Caco-2 (cell line): ENCODE measurements at regions not wholly inside any gene's neighbourhood (a gene's known extent, or its start where the extent isn't known, plus 50 kb on each side); places are given as distances from the start of the nearest gene placed in this dataset.

Experiments
- BruUV-seq: library from RNA; stranded (reverse); fragments of 400-500 nt; replicated peaks from 2 replicates; lab custom pipeline; 2021; lab: Mats Ljungman, UMichigan
- CTCF ChIA-PET: fragments of 300-600 bp; sonication (Branson Sonifier 250); formaldehyde crosslinking; loops from one replicate; lab custom pipeline; 2022; ENCODE audit warnings: antibody characterized with exemption; lab: Charles Lee
- POLR2A ChIA-PET: fragments of 300-600 bp; sonication (Branson Sonifier 250); formaldehyde crosslinking; loops from one replicate; lab custom pipeline; 2022; ENCODE audit warnings: antibody characterized with exemption; lab: Charles Lee
- DNase-seq, 2 experiments: peaks; one replicate each; pipeline versions ENCODE4 v3.0.0 to v3.0.0-alpha.2; 2020 to 2022
- H3K27me3 ChIP-seq: replicated peaks from 2 replicates; pipeline ENCODE4 v1.6.0; 2011; ENCODE audit warnings: low read length; ENCODE audit not compliant: control insufficient read depth, insufficient read depth
- H3K36me3 ChIP-seq: 2 replicates; pipeline ENCODE4 v1.5.1; 2011; ENCODE audit warnings: low read length; ENCODE audit not compliant: control insufficient read depth, insufficient read depth
- H3K4me1 ChIP-seq: fragments of 250-450 bp; sonication (Bioruptor Pico); 2 replicates; pipeline ENCODE4 v1.5.1; 2020; ENCODE audit warnings: mild to moderate bottlenecking
- H3K4me3 ChIP-seq: 2 replicates; pipeline ENCODE4 v1.5.1; 2011; ENCODE audit warnings: low read depth, mild to moderate bottlenecking, control low read depth, low read length
- H3K9me3 ChIP-seq: fragments of 250-450 bp; sonication (Bioruptor Pico); 2 replicates; pipeline ENCODE4 v1.5.1; 2020; ENCODE audit warnings: mild to moderate bottlenecking, moderate library complexity
- H3K27ac Mint-ChIP-seq: one replicate; pipeline ENCODE4 v1.8.0; 2022; ENCODE audit warnings: mixed read lengths; ENCODE audit not compliant: unreplicated experiment
- H3K27me3 Mint-ChIP-seq: one replicate; pipeline ENCODE4 v1.8.0; 2022; ENCODE audit warnings: mixed read lengths; ENCODE audit not compliant: insufficient read depth, unreplicated experiment
- H3K36me3 Mint-ChIP-seq: one replicate; pipeline ENCODE4 v1.8.0; 2022; ENCODE audit warnings: mild to moderate bottlenecking, mixed read lengths; ENCODE audit not compliant: insufficient read depth, unreplicated experiment
- H3K4me1 Mint-ChIP-seq: one replicate; pipeline ENCODE4 v1.8.0; 2022; ENCODE audit warnings: low read depth, mixed read lengths; ENCODE audit not compliant: unreplicated experiment
- H3K4me3 Mint-ChIP-seq: one replicate; pipeline ENCODE4 v1.8.0; 2022; ENCODE audit warnings: mild to moderate bottlenecking, moderate library complexity, mixed read lengths; ENCODE audit not compliant: unreplicated experiment
- H3K9me3 Mint-ChIP-seq: one replicate; pipeline ENCODE4 v1.8.0; 2022; ENCODE audit warnings: mixed read lengths; ENCODE audit not compliant: unreplicated experiment
- CTCF ChIP-seq, 2 experiments: fragments of 200-600 bp in 1 of 2; IDR thresholded peaks; 1 replicate in 1 of 2; 2 replicates in 1 of 2; pipeline versions ENCODE4 v1.5.1 to v1.8.0; 2011 to 2022; ENCODE audit warnings: antibody characterized with exemption in 1 of 2, control low read depth in 1 of 2, inconsistent platforms in 1 of 2, low read depth in 1 of 2, low read length in 1 of 2, mild to moderate bottlenecking in 1 of 2, moderate library complexity in 1 of 2; ENCODE audit not compliant: insufficient read depth in 1 of 2, severe bottlenecking in 1 of 2, unreplicated experiment in 1 of 2
- intact Hi-C: fragments of 100-400 bp; cut with micrococcal nuclease; formaldehyde crosslinking; loops from one replicate; pipeline ENCODE4 v1.10.0; 2022; ENCODE audit not compliant: unreplicated experiment

GRCh38 chr16:58970775-58971174, 236.7 kb upstream of the GOT2 start:
- intact Hi-C loops: no loop called here

GRCh38 chr16:58963479-58963878, 229.4 kb upstream of the GOT2 start:
- no peaks in the 10 kb centered on the region for H3K36me3 Mint-ChIP-seq
- no peaks in the 10 kb centered on the region for H3K4me1 Mint-ChIP-seq
- POLR2A ChIA-PET: no interaction called here
- BruUV-seq: no TSS peak
- no peak overlapping the region for H3K4me3 Mint-ChIP-seq
- H3K27me3 ChIP-seq: no peaks in the 10 kb centered on the region
- CTCF ChIA-PET: no interaction called here
- H3K4me1 ChIP-seq: no peaks in the 10 kb centered on the region
- no peaks in the 10 kb centered on the region; the same call in 1 of the 2 replicates for H3K9me3 ChIP-seq
- DNase-seq: no peak
- no peak for TF ChIP-seq CTCF (IDR thresholded peaks at IDR 0.05; ENCODE audit: insufficient read depth in 1 of 2, low read depth in 1 of 2, low read length in 1 of 2, severe bottlenecking in 1 of 2, unreplicated experiment in 1 of 2)
- H3K36me3 ChIP-seq: no peaks in the 10 kb centered on the region
- H3K27me3 Mint-ChIP-seq: peaks cover 3% of the 10 kb centered on the region
- H3K27ac Mint-ChIP-seq: no peak overlapping the region
- H3K9me3 Mint-ChIP-seq: no peaks in the 10 kb centered on the region
- intact Hi-C loops: no loop called here
- H3K4me3 ChIP-seq: no peak overlapping the region

More at GRCh38 chr16:58970775-58971174, 236.7 kb upstream of the GOT2 start:
- H3K4me1 Mint-ChIP-seq: no peaks in the 10 kb centered on the region
- no peaks in the 10 kb centered on the region for H3K9me3 Mint-ChIP-seq
- no peaks in the 10 kb centered on the region for H3K36me3 Mint-ChIP-seq
- Histone ChIP-seq H3K4me3 (no peak overlapping the region), H3K27me3 (no peaks in the 10 kb centered on the region), H3K4me1 (no peaks in the 10 kb centered on the region), H3K9me3 (no peaks in the 10 kb centered on the region), H3K36me3 (no peaks in the 10 kb centered on the region)
- POLR2A ChIA-PET: no interaction called here
- CTCF ChIA-PET: no interaction called here
- peaks cover 2% of the 10 kb centered on the region for H3K27me3 Mint-ChIP-seq
- H3K27ac Mint-ChIP-seq: no peak overlapping the region
- no peak overlapping the region for H3K4me3 Mint-ChIP-seq
- TF ChIP-seq CTCF (IDR thresholded peaks at IDR 0.05; ENCODE audit: insufficient read depth in 1 of 2, low read depth in 1 of 2, low read length in 1 of 2, severe bottlenecking in 1 of 2, unreplicated experiment in 1 of 2): no peak
- no TSS peak for BruUV-seq
- no peak for DNase-seq

GRCh38 chr16:58962811-58963210, 228.7 kb upstream of the GOT2 start:
- H3K27ac Mint-ChIP-seq: no peak overlapping the region
- no peaks in the 10 kb centered on the region for H3K4me1 Mint-ChIP-seq
- Histone ChIP-seq H3K4me1 (no peaks in the 10 kb centered on the region), H3K4me3 (no peak overlapping the region), H3K36me3 (no peaks in the 10 kb centered on the region), H3K9me3 (no peaks in the 10 kb centered on the region; the same call in 1 of the 2 replicates), H3K27me3 (no peaks in the 10 kb centered on the region)
- ChIA-PET CTCF (no interaction called here), POLR2A (no interaction called here)
- BruUV-seq: no TSS peak
- intact Hi-C loops: no loop called here
- no peaks in the 10 kb centered on the region for H3K9me3 Mint-ChIP-seq
- no peak for TF ChIP-seq CTCF (IDR thresholded peaks at IDR 0.05; ENCODE audit: insufficient read depth in 1 of 2, low read depth in 1 of 2, low read length in 1 of 2, severe bottlenecking in 1 of 2, unreplicated experiment in 1 of 2)
- H3K27me3 Mint-ChIP-seq: peaks cover 3% of the 10 kb centered on the region
- H3K36me3 Mint-ChIP-seq: no peaks in the 10 kb centered on the region
- no peak for DNase-seq
- H3K4me3 Mint-ChIP-seq: no peak overlapping the region
